ENCODE measurements at regions not wholly inside any gene's neighbourhood (a gene's known extent, or its start where the extent isn't known, plus 50 kb on each side); places are given as distances from the start of the nearest gene placed in this dataset.

DNA sequence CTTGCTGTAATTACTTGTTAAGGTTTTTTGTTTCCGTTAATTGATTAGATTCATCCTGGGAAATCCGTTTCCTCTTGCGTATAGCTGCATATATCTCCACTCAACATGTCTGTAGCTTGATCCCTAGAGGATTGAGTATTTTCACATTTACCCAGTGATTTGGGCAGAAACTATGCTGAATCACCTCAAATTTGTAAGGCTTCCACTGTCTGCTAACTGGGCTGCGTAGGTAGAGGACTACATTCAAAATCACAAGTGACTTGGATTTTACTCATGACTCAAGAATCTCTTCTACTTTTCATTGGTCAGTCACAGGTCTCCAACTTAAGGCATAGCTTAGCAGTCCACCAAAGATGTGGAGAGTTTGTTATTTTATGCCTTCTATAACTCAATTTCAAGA lies 141.8 kb downstream of the POLR1F start (continued):
- TF ChIP-seq, protein P1, sequence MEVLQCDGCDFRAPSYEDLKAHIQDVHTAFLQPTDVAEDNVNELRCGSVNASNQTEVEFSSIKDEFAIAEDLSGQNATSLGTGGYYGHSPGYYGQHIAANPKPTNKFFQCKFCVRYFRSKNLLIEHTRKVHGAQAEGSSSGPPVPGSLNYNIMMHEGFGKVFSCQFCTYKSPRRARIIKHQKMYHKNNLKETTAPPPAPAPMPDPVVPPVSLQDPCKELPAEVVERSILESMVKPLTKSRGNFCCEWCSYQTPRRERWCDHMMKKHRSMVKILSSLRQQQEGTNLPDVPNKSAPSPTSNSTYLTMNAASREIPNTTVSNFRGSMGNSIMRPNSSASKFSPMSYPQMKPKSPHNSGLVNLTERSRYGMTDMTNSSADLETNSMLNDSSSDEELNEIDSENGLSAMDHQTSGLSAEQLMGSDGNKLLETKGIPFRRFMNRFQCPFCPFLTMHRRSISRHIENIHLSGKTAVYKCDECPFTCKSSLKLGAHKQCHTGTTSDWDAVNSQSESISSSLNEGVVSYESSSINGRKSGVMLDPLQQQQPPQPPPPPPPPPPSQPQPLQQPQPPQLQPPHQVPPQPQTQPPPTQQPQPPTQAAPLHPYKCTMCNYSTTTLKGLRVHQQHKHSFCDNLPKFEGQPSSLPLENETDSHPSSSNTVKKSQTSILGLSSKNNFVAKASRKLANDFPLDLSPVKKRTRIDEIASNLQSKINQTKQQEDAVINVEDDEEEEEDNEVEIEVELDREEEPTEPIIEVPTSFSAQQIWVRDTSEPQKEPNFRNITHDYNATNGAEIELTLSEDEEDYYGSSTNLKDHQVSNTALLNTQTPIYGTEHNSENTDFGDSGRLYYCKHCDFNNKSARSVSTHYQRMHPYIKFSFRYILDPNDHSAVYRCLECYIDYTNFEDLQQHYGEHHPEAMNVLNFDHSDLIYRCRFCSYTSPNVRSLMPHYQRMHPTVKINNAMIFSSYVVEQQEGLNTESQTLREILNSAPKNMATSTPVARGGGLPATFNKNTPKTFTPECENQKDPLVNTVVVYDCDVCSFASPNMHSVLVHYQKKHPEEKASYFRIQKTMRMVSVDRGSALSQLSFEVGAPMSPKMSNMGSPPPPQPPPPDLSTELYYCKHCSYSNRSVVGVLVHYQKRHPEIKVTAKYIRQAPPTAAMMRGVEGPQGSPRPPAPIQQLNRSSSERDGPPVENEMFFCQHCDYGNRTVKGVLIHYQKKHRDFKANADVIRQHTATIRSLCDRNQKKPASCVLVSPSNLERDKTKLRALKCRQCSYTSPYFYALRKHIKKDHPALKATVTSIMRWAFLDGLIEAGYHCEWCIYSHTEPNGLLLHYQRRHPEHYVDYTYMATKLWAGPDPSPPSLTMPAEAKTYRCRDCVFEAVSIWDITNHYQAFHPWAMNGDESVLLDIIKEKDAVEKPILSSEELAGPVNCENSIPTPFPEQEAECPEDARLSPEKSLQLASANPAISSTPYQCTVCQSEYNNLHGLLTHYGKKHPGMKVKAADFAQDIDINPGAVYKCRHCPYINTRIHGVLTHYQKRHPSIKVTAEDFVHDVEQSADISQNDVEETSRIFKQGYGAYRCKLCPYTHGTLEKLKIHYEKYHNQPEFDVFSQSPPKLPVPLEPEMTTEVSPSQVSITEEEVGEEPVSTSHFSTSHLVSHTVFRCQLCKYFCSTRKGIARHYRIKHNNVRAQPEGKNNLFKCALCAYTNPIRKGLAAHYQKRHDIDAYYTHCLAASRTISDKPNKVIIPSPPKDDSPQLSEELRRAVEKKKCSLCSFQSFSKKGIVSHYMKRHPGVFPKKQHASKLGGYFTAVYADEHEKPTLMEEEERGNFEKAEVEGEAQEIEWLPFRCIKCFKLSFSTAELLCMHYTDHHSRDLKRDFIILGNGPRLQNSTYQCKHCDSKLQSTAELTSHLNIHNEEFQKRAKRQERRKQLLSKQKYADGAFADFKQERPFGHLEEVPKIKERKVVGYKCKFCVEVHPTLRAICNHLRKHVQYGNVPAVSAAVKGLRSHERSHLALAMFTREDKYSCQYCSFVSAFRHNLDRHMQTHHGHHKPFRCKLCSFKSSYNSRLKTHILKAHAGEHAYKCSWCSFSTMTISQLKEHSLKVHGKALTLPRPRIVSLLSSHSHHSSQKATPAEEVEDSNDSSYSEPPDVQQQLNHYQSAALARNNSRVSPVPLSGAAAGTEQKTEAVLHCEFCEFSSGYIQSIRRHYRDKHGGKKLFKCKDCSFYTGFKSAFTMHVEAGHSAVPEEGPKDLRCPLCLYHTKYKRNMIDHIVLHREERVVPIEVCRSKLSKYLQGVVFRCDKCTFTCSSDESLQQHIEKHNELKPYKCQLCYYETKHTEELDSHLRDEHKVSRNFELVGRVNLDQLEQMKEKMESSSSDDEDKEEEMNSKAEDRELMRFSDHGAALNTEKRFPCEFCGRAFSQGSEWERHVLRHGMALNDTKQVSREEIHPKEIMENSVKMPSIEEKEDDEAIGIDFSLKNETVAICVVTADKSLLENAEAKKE (CRISPR knock-in tag; IDR thresholded peaks at IDR 0.05): no peak

DNA sequence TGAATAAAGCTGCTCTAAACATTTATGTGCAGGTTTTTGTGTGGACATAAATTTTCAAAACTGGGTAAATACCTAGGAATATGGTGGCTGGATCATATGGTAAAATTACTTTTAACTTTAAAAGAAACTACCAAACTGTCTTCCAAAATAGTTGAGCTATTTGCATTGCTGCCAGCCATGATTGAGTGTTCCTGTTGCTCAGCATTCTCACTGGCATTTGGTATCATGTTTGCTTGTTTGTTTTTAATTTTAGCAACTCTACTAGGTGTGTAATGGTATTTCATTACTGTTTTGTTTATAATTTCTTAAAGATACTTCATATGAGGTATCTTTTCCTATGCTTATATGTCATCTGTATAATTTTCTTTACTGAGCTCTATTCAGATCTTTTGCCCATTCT lies 143.2 kb downstream of the POLR1F start:
- Histone ChIP-seq H2AFZ (no peak overlapping the region), H4K20me1 (replicated peaks; ENCODE audit: insufficient read depth) (no peaks in the 10 kb centered on the region), H3K27ac (ENCODE audit: low read depth) (no peak overlapping the region), H3K27me3 (ENCODE audit: insufficient read depth) (no peaks in the 10 kb centered on the region), H3K36me3 (ENCODE audit: insufficient read depth) (no peaks in the 10 kb centered on the region), H3K9me2 (ENCODE audit: insufficient read depth) (no peaks in the 10 kb centered on the region), H3K4me3 (no peak overlapping the region), H3F3A (replicated peaks; ENCODE audit: low read depth) (no peaks in the 10 kb centered on the region), H3K4me2 (no peak overlapping the region), H3K4me1 (ENCODE audit: insufficient read depth) (no peaks in the 10 kb centered on the region), H3K79me2 (replicated peaks; ENCODE audit: insufficient read depth) (no peaks in the 10 kb centered on the region)
- ATAC-seq (no peak), DNase-seq (ENCODE audit: low spot score) (no peak)
- H3K9me3 Mint-ChIP-seq: no peaks in the 10 kb centered on the region
- peaks cover 3% of the 10 kb centered on the region for H3K27me3 Mint-ChIP-seq (ENCODE audit: insufficient read depth, low read depth, poor library complexity)
- no peaks in the 10 kb centered on the region for H3K36me3 Mint-ChIP-seq (ENCODE audit: low read depth)
- H3K4me3 Mint-ChIP-seq: no peak overlapping the region
- no peaks in the 10 kb centered on the region for H3K4me1 Mint-ChIP-seq
- no peak overlapping the region for H3K27ac Mint-ChIP-seq
- TF ChIP-seq, protein P2, sequence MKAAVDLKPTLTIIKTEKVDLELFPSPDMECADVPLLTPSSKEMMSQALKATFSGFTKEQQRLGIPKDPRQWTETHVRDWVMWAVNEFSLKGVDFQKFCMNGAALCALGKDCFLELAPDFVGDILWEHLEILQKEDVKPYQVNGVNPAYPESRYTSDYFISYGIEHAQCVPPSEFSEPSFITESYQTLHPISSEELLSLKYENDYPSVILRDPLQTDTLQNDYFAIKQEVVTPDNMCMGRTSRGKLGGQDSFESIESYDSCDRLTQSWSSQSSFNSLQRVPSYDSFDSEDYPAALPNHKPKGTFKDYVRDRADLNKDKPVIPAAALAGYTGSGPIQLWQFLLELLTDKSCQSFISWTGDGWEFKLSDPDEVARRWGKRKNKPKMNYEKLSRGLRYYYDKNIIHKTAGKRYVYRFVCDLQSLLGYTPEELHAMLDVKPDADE (IDR thresholded peaks at IDR 0.05): no peak
- no peak for TF ChIP-seq JUNB (IDR thresholded peaks at IDR 0.05; ENCODE audit: unreplicated experiment)
- TF ChIP-seq, protein P3, sequence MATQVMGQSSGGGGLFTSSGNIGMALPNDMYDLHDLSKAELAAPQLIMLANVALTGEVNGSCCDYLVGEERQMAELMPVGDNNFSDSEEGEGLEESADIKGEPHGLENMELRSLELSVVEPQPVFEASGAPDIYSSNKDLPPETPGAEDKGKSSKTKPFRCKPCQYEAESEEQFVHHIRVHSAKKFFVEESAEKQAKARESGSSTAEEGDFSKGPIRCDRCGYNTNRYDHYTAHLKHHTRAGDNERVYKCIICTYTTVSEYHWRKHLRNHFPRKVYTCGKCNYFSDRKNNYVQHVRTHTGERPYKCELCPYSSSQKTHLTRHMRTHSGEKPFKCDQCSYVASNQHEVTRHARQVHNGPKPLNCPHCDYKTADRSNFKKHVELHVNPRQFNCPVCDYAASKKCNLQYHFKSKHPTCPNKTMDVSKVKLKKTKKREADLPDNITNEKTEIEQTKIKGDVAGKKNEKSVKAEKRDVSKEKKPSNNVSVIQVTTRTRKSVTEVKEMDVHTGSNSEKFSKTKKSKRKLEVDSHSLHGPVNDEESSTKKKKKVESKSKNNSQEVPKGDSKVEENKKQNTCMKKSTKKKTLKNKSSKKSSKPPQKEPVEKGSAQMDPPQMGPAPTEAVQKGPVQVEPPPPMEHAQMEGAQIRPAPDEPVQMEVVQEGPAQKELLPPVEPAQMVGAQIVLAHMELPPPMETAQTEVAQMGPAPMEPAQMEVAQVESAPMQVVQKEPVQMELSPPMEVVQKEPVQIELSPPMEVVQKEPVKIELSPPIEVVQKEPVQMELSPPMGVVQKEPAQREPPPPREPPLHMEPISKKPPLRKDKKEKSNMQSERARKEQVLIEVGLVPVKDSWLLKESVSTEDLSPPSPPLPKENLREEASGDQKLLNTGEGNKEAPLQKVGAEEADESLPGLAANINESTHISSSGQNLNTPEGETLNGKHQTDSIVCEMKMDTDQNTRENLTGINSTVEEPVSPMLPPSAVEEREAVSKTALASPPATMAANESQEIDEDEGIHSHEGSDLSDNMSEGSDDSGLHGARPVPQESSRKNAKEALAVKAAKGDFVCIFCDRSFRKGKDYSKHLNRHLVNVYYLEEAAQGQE (IDR thresholded peaks at IDR 0.05; ENCODE audit: unreplicated experiment): no peak
- TF ChIP-seq, protein P1 (CRISPR knock-in tag; IDR thresholded peaks at IDR 0.05): no peak
- TF ChIP-seq POLR2AphosphoS5 (IDR thresholded peaks at IDR 0.05; ENCODE audit: low read depth): no peak
